Peyer's patch (tissue), 4 donors: ENCODE measurements at regions not wholly inside any gene's neighbourhood (a gene's known extent, or its start where the extent isn't known, plus 50 kb on each side); places are given as distances from the start of the nearest gene placed in this dataset.

ENCODE experiments used
- CTCF ChIP-seq, 6 experiments: fragments of 450-650 bp in 4 of 6; fragments of 200-600 bp in 2 of 6; sonication (generic) in 1 of 6; IDR thresholded peaks; one replicate each; pipeline ENCODE4 v1.5.1; 2017 to 2019; ENCODE audit warnings: antibody characterized with exemption in 6 of 6, mild to moderate bottlenecking in 3 of 6, moderate library complexity in 1 of 6
- POLR2A ChIP-seq, 2 donors: fragments of 450-650 bp; IDR thresholded peaks; one replicate each; pipeline ENCODE4 v1.5.1; 2017; ENCODE audit warnings: antibody characterized with exemption in 2 of 2, mild to moderate bottlenecking in 2 of 2, moderate library complexity in 2 of 2

DNA sequence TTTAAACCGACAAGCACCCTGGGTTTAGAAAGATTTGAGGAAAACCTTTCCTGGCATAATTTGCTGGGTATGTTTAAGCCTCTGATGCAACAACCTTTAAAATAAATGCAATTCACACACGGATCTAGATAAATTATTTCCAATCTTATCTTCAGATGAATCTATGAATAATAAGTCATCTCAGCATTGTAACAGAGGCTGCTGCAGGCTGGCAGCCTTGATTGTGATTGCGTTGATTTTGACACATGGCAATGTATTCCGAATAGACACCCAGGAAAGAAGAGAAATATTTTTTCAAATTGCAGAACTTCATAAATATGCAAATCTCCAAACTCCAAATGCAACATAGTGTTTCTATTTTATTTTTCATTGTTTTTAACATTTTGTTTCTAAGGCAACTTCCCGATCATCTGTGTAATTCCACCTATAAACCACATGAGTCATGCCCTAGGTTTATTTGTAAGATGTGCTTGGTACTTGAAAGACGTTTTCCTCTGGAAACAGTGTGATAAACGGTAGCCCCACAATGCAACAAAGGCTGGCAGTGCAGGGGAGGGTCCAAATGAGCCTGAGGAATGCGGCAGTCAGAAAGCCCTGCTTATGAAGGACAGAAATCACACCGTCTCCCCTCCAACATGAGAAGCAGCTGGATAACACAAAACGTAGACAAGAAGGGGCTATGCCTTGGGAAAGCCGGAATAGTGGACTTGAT lies 359.0 kb downstream of the BRD1 start:
- TF ChIP-seq CTCF (IDR thresholded peaks at IDR 0.05) (no peak), POLR2A (IDR thresholded peaks at IDR 0.05) (no peak)
